OCI-LY1 (cell line): ENCODE measurements at regions not wholly inside any gene's neighbourhood (a gene's known extent, or its start where the extent isn't known, plus 50 kb on each side); places are given as distances from the start of the nearest gene placed in this dataset.
"Not testable (repeated sequence)": the region's sequence is repeated elsewhere in the genome, so short reads cannot be mapped to it uniquely, and the experiment has no call there.

Source experiments
- H2AFZ ChIP-seq: fragments of 200-600 bp; sonication (generic), shearing (Covaris generic); 2 replicates; pipeline ENCODE4 v1.6.0; 2014; ENCODE audit warnings: antibody characterized with exemption, mild to moderate bottlenecking, low read length
- H3F3A ChIP-seq: fragments of 200-600 bp; sonication (generic), shearing (Covaris generic); 2 replicates; pipeline ENCODE4 v1.6.0; 2014; ENCODE audit warnings: mild to moderate bottlenecking, antibody characterized with exemption, low read length, moderate library complexity; ENCODE audit not compliant: insufficient read depth
- H3K27ac ChIP-seq: fragments of 200-600 bp; sonication (generic); 2 replicates; pipeline ENCODE4 v1.5.1; 2014; ENCODE audit warnings: low read length, mixed run types, mild to moderate bottlenecking, low read depth; ENCODE audit not compliant: poor library complexity, severe bottlenecking
- H3K27me3 ChIP-seq: fragments of 200-600 bp; sonication (generic); 2 replicates; pipeline ENCODE4 v1.6.0; 2014; ENCODE audit warnings: antibody characterized with exemption, mild to moderate bottlenecking, low read length, moderate library complexity; ENCODE audit not compliant: insufficient read depth
- H3K36me3 ChIP-seq: fragments of 200-600 bp; sonication (generic); 2 replicates; pipeline ENCODE4 v1.6.1; 2014; ENCODE audit warnings: mild to moderate bottlenecking, antibody characterized with exemption, low read length, moderate library complexity, mixed read lengths; ENCODE audit not compliant: insufficient read depth
- H3K4me1 ChIP-seq: fragments of 200-600 bp; sonication (generic); 2 replicates; pipeline ENCODE4 v1.5.1; 2014; ENCODE audit warnings: mild to moderate bottlenecking, low read length, moderate library complexity; ENCODE audit not compliant: insufficient read depth, severe bottlenecking
- H3K4me2 ChIP-seq: fragments of 200-600 bp; sonication (generic), shearing (Covaris generic); 2 replicates; pipeline ENCODE4 v1.6.1; 2014; ENCODE audit warnings: low read length
- H3K4me3 ChIP-seq: fragments of 200-600 bp; sonication (generic); 2 replicates; pipeline ENCODE4 v1.5.1; 2014; ENCODE audit warnings: low read length, low read depth, mild to moderate bottlenecking, mixed read lengths; ENCODE audit not compliant: poor library complexity, severe bottlenecking
- H3K79me2 ChIP-seq: fragments of 200-600 bp; shearing (Covaris generic); 2 replicates; pipeline ENCODE4 v1.6.1; 2016; ENCODE audit warnings: mixed run types, low read length, mixed read lengths; ENCODE audit not compliant: insufficient read depth
- H3K9ac ChIP-seq: fragments of 200-600 bp; sonication (generic), shearing (Covaris generic); 2 replicates; pipeline ENCODE4 v1.6.1; 2014; ENCODE audit warnings: mild to moderate bottlenecking, low read length, mixed read lengths
- H3K9me2 ChIP-seq: fragments of 200-600 bp; sonication (generic), shearing (Covaris generic); 2 replicates; pipeline ENCODE4 v1.6.1; 2014; ENCODE audit warnings: low read depth, mild to moderate bottlenecking, low read length, mixed read lengths
- H3K9me3 ChIP-seq: fragments of 200-600 bp; shearing (Covaris generic); 2 replicates; pipeline ENCODE4 v1.6.1; 2014; ENCODE audit warnings: low read length, mixed read lengths
- H4K20me1 ChIP-seq: fragments of 200-600 bp; sonication (generic), shearing (Covaris generic); 2 replicates; pipeline ENCODE4 v1.6.0; 2016; ENCODE audit warnings: mild to moderate bottlenecking, low read length; ENCODE audit not compliant: insufficient read depth

DNA sequence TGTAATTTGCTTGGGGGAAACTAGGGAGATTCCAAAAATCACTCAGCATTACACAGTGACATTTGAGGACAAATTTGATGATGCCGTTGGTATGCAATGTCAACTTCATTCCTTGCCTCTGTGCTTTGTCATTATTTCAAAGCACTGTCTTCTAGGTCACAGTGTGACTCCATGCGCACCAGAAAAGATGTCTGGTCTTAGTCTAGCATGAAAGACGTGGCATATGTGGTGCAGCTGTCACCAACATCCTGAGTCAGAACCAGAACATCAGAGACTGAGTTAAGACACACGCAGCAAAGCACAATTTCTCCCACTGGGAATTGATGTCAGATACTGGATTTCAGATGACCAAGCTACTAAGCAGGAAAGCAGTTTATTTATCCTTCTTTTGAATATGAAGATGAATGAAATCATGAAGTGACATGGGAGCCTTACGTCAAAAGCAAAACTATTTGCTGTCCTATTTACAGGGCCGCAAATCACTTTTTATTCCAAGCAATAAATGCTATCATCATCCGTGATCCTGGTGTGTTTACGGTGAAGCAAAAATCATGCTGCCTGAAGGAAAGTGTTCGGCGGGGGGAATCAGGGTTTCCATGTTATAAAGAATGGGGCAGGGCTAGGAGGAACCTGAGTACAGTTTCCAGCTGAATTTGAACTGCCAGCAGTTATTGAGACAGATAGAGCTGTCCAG lies 356.1 kb downstream of the ANAPC1 start:
- not testable (repeated sequence) for H4K20me1 ChIP-seq, H3K9ac ChIP-seq, H3K9me3 ChIP-seq, H3K27me3 ChIP-seq, H3F3A ChIP-seq, H3K36me3 ChIP-seq, H3K27ac ChIP-seq, H2AFZ ChIP-seq, H3K4me3 ChIP-seq, H3K79me2 ChIP-seq, H3K9me2 ChIP-seq, H3K4me1 ChIP-seq, H3K4me2 ChIP-seq

DNA sequence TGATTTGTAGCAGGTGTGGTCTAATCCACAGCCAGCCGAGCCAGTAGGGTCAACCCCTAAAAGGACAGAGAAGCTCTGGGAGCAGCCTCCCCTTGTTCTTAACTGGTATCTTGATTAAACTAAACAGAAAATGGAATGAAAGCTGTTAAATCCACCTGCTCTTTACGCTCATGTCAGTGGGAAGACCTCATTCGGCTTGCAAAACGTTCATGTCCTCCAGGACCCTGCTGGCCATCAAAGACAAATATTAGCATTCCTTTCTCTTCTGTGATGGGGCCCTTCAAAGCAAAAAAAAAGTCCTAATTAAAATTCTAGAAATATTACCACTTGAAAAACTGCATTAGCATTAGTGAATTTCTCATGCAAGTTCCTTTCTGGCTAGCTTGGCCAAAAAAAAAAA lies 355.0 kb downstream of the ANAPC1 start:
- not testable (repeated sequence) for H3K4me1 ChIP-seq, H3F3A ChIP-seq, H3K4me2 ChIP-seq, H3K9me3 ChIP-seq, H3K27ac ChIP-seq, H4K20me1 ChIP-seq, H3K9ac ChIP-seq, H3K27me3 ChIP-seq, H3K36me3 ChIP-seq, H3K4me3 ChIP-seq, H2AFZ ChIP-seq, H3K79me2 ChIP-seq, H3K9me2 ChIP-seq

DNA sequence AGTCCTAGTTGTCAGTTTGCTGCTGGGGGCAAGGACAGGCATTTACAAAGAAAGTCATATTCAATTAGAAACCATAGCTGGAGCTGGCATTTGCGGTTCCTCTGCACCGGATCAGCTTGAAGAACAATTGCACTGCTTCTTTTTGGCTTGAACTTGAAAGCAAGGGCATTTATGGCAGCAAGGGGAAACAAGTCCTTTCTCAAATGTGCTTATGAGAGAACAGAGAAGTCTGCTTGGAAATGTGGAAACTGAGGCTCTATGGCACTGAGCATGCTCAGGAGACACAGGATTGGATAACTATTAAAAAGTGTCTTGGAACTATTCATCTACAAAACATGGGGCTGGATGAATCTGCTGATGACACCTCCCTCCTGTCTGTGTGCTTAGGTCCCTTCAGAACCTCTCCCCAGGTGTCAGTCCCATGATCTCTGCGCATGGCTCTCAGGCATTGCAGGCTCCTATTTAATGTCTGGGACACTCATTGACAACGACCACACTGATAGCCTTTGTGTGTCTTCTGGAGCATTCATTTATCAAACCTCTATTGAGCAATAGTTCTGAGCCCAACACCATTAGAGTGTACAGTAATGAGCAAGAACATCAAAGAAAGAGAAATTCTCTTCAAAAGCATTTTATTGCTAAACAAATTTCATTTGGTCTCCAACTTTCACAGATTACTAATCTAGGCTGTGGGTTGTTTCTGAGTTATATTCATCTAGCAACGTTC lies 353.6 kb downstream of the ANAPC1 start:
- H3K9ac ChIP-seq, H3K4me3 ChIP-seq, H3K79me2 ChIP-seq, H3K27ac ChIP-seq, H3K36me3 ChIP-seq, H3K4me1 ChIP-seq, H3K9me3 ChIP-seq, H3F3A ChIP-seq, H3K4me2 ChIP-seq, H3K27me3 ChIP-seq, H2AFZ ChIP-seq, H4K20me1 ChIP-seq, H3K9me2 ChIP-seq: not testable (repeated sequence)

DNA sequence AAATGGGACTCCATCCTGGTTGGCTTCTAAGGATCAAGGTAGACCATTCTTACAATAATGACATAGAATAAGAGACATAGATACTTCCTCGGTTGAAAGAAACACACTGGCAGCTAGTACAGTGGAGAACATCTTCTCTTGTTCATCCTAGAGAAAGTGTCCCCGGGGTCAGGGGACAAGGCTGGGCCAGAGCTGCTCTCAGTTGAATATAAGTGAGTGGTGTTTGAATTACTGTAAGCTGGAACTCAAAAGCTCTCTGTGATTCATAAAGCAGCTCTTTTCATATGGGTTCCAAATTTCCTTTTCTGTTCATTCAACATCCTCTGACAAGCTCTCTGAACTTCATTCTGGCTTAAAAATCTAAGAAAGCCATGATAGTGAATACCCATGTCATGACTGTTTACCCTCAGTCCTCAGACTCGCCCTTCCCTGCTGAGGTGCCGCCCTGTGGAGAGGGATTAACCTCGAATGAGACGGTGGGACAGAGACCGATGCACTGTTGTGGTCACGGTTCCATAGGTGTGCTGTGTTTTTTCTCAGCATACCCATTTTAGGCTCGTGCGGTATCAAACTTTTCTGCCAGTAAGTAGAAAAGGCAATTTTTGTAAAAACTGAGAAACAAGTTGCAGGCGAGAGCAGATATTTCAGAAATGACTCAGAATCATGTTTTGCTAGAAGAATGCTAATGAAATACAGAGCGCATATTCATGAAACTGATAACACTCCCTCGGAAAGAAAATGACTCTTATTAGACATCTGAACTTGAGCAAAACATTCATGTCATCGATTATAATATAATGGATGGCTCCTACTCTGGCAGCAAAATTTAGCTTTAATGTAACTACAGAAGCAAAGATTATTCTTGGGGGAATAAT lies 351.1 kb downstream of the ANAPC1 start:
- H3K4me3 ChIP-seq, H3K4me2 ChIP-seq: not testable (repeated sequence)

DNA sequence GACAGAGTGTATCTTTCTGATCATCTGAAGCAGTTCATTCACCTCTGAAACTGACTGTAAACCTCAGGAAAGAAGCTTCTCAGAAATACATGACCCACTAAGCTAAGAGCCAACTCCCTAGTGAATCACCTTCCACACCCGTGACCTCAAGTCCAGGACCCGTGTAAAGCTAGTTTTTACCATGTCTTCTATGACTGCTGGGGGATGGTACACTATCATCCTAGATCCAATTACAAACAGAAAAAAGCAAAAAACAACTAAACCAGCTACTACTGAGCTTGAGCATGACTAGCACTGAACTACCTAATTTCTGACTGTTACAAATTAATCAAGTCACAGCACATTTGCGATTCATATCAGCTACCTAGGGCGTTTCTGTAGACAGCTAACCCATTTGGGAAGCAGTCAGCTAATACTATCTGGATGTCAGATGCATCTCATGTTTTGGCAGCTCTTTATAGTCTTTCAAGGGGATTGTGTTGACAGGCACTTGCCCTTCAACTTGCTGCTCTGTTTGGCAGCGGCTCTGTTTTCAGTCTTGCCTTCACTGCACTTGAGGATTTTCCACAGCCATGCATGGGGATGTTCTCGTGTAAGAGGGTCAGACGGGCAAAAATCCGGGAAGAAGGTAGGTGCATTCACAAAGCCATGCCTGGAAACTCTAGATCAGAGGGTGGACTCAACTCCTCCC lies 350.3 kb downstream of the ANAPC1 start:
- H3K27ac ChIP-seq, H3K4me2 ChIP-seq, H4K20me1 ChIP-seq, H3K4me3 ChIP-seq, H3K9ac ChIP-seq, H3K9me3 ChIP-seq, H3K79me2 ChIP-seq, H3K9me2 ChIP-seq, H2AFZ ChIP-seq, H3K27me3 ChIP-seq, H3K36me3 ChIP-seq, H3F3A ChIP-seq: not testable (repeated sequence)
- H3K4me1 ChIP-seq: peaks cover 13% of the 10 kb centered on the region

More for the DNA sequence above, 351.1 kb downstream of the ANAPC1 start:
- H3K9me3 ChIP-seq, H3K9me2 ChIP-seq, H3K27ac ChIP-seq, H2AFZ ChIP-seq, H3K36me3 ChIP-seq, H3K79me2 ChIP-seq, H4K20me1 ChIP-seq, H3K27me3 ChIP-seq, H3F3A ChIP-seq, H3K9ac ChIP-seq: not testable (repeated sequence)
- H3K4me1 ChIP-seq: peaks cover 13% of the 10 kb centered on the region
